HG02759 (cell line): ENCODE measurements at regions not wholly inside any gene's neighbourhood (a gene's known extent, or its start where the extent isn't known, plus 50 kb on each side); places are given as distances from the start of the nearest gene placed in this dataset.

Experiments used
- ATAC-seq: cut with Tn5 transposase; IDR thresholded peaks from one replicate; pipeline ENCODE4 v1.9.1; 2021; ENCODE audit warnings: mild to moderate bottlenecking, moderate library complexity; ENCODE audit not compliant: unreplicated experiment

DNA sequence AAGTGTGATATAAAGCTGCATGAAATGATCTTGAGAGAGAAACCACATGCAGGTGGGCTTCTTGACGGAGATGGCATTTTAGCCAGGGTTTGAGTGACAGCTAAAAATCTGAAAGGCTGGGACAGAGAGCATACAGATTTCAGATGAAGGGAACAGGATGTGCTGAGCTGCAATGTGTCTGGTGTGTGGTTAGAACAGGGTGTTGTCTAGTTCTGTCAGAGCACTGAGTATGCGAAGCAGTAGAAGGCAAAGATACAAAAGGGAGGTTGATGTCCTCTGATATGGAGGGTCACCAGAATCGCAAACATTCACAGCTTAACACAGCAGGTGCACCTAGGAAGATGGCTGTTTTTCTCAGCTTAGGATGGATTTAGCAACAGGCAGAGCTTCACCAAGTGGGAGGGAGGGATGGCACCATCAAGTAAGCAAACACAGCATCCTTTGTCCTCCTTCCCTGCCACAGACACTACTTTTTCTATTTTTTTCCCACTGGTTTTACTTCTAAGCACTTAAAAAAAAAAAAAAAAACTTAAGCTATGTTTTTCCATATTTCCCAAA lies 182.5 kb downstream of the TMX3 start:
- ATAC-seq, result no peak

- no peak for ATAC-seq
Measured at GRCh38 chr18:68525091-68525490, 189.8 kb downstream of the TMX3 start.

- ATAC-seq, result peak; percentile 76
Measured at GRCh38 chr18:68520406-68521075, 194.4 kb downstream of the TMX3 start.

GRCh38 chr18:68519336-68519735 lies 195.6 kb downstream of the TMX3 start:
- ATAC-seq, result no peak

DNA sequence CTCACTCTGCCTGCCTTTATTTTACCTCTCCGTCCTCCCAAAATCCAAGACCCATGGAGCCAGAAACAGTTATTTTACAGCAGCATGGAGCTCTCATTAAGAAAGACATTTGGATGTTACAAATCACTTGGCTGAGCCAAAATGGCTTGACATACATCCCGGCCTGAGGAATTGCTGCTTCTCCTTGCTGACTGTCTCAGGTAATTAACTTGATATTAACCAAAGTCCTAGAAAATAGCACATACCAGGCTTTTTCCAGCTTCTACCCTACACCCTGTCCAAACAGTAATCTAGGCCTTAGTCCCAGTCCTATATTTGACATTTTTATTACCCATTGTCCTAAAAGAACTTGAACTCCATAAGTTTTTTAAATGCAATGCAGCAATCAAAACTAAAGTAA lies 205.0 kb downstream of the TMX3 start:
- no peak for ATAC-seq

- ATAC-seq, result no peak
Measured at GRCh38 chr18:68507781-68508180, 207.1 kb downstream of the TMX3 start.

GRCh38 chr18:68505178-68505574 lies 209.7 kb downstream of the TMX3 start:
- no peak for ATAC-seq

DNA sequence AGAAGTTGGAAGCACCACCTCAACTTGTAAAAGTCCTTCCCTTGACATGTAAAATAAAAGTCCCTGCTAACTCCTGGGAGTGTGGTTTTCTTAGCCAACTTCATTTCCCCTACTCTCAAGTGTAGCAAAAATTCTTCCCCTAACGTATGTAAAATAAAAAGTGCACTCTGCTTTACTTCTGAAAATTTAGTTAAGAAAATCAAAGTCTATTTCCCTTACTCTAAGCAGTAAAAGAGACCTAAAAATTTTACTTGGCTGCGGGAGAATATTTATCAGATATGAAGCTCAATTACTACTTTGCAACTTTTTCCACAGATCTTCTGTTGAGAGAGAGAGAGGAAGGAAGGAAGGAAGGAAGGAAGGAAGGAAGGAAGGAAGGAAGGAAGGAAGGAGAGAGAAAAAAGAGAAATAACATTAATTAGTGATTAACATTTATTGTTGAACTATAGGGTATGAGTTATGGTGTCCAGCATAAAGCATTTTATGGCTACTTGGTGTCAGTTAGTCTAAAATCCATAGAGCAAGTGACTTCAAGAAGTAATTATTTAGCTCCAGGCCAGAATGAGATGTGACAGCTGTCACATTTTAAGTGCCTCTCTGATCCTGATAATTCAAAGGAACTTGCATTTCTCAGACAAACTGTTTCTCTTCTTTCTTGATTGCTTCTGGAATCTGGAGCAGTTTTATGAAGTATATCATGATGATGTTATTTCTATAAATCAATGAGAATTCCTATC lies 210.3 kb downstream of the TMX3 start:
- no peak for ATAC-seq

DNA sequence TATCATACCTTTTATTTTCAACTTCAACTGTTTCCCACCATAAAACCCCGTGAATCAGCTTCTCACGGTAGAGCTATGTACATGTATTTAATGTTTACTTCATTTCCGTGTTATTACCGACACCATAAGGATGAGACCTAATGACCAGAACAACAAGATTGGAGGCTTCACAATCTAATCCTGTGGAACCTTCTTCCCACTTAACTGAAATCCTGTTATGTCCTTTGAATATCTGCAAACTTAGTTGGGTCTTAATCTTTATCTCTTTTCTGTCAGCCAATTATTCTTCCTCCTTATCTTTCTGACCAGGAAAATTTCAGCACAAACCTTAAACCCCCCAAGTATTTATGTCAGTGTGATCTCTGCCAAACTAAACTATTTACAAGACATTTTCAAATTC lies 214.4 kb downstream of the TMX3 start:
- ATAC-seq, result no peak

- no peak for ATAC-seq
Measured at GRCh38 chr18:68499141-68499540, 215.8 kb downstream of the TMX3 start.

DNA sequence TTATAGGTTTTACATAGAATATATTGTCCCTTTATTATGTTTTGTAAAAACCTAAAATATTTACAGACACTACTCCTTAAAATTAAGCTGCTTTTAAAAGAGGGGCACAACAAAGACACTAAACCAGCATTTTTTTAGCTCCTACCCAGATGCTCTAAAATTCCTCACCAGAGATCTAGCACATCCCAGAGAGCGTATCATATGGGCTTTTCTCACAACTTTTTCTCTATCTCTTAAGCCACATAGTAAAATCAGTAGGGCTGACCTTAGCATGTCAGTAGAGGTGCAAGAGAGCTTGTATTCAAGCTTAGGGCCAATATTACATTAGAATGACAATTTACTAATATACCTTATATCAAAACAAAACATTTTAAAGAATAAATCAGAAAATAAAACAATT lies 216.3 kb downstream of the TMX3 start:
- ATAC-seq, result no peak

- ATAC-seq, result no peak
Measured at GRCh38 chr18:68498185-68498584, 216.7 kb downstream of the TMX3 start.

DNA sequence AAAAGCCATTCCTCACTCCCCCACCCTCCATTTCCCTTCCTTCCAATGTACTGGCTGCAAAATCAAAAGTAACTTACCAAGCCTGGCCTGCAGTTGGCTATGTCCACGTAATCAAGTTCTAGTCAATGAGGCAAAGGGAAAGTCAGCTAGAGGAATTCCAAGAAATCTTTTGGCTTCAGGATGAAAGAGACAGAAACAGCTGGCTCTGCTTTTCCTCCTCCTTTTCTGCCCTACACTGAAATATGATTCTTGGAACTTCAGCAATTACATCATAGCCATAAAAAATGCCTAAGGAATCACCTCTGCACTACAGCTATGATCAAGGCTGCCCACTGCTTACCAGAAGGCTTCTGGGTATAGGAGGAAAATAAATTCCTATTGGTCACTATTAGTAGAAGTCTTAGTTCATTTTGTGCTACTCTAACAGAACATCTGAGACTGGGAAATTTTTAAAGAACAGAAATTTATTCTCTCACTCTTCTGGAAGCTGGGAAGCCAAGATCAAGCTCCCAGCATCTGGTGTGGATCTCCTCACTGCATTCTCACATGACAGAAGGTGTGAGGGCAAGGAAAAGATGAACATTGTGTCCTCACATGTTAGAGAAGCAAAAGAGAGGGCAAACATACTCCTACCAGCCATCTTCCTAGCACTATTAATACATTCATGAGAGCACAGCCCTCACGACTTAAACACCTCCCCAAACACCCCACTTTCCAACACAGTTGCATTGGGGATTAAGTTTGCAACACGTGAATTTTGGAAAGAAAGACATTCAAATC lies 219.9 kb downstream of the TMX3 start:
- ATAC-seq, result no peak

GRCh38 chr18:68489013-68489792 lies 225.7 kb downstream of the TMX3 start:
- ATAC-seq, result no peak

DNA sequence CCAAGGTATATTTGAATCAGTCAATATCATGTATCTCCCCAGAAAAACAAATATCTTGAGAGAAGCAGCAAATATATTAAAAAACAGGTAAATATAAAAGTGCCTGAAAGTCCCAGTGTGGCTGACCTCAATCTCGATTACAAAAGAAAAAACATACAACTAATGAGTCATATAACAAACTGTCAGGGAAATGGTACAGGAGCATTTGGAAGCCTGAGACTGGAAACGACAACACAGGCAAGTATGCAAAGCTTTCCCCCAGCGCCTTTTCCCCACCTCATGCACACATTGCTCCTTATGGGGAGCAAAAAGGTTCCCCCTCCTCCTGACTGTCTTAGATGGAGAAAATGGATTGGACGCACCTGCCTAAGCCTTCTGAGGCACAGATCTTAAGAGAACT lies 230.7 kb downstream of the TMX3 start:
- no peak for ATAC-seq

DNA sequence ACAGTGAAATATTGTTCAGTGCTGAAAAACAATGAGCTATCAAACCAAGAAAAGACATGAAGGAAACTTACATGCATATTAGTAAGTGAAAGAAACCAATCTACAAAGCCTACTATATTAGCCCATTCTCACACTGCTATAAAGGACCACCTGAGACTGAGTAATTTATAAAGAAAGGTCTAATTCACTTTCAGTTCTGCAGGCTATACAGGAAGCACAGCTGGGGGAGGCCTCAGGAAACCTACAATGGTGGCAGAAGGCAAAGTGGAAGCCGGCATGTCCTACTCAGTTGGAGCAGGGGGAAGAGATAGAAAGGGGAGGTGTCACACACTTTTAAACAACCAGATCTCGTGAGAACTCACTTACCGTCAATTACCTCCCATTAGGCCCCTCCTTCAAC lies 232.1 kb downstream of the TMX3 start:
- no peak for ATAC-seq

- no peak for ATAC-seq
Measured at GRCh38 chr18:68480196-68480595, 234.7 kb downstream of the TMX3 start.

DNA sequence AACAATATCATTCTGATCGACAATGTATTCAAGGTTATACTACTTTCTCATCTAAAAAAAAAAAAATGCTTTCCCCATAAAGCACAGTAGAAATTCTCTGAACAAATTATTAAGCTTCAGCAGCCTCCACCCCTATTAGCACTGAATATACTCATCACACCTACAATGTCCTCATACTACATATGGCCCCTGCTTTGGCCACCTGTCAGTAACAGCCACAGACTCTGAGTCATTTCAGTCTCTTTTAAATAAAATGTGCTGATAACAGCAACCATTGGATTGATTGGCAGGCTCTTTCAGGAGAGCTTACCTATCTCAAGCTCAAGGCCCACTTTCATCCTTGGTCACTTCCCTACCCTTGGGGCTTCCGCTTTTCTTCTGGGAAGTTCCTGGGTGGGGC lies 236.7 kb downstream of the TMX3 start:
- no peak for ATAC-seq

- no peak for ATAC-seq
Measured at GRCh38 chr18:68475883-68476282, 239.0 kb downstream of the TMX3 start.

GRCh38 chr18:68472701-68473295 lies 242.1 kb downstream of the TMX3 start:
- ATAC-seq, result no peak
